Lower leg skin (tissue), 3 donors: ENCODE measurements at regions not wholly inside any gene's neighbourhood (a gene's known extent, or its start where the extent isn't known, plus 50 kb on each side); places are given as distances from the start of the nearest gene placed in this dataset.

Experiments
- CTCF ChIP-seq, 3 donors: fragments of 450-650 bp; IDR thresholded peaks; one replicate each; pipeline ENCODE4 v1.5.1; 2016; ENCODE audit warnings: antibody characterized with exemption in 3 of 3, mild to moderate bottlenecking in 3 of 3, moderate library complexity in 2 of 3
- POLR2A ChIP-seq, 2 donors: fragments of 450-650 bp; IDR thresholded peaks; one replicate each; pipeline ENCODE4 v1.6.1; 2016 to 2017; ENCODE audit warnings: antibody characterized with exemption in 2 of 2, mild to moderate bottlenecking in 1 of 2, moderate library complexity in 1 of 2

GRCh38 chr4:110959041-110959643, 336.3 kb upstream of the PITX2 start:
- TF ChIP-seq CTCF (IDR thresholded peaks at IDR 0.05) (no peak), POLR2A (IDR thresholded peaks at IDR 0.05) (no peak)
